ENCODE measurements at regions not wholly inside any gene's neighbourhood (a gene's known extent, or its start where the extent isn't known, plus 50 kb on each side); places are given as distances from the start of the nearest gene placed in this dataset.

DNA sequence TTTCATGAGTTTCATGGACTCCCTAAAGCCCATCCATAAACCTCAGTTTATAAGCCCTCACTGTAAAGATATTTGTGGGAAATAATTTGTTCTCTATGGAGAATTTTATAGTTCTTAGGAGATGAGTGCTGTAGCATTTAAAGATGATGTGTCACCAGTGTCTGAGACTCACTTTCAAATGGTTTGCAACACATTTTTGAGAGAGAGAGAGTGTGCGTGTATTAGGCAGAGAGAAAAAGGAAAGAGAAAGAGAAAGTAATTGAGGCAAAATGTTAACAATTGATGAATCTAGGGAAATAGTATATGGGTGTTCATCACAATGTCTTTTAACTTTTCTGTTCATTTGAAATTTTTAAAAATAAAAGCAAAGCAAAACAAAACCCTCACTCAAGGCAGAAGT, 479.0 kb downstream of the ZSWIM6 start:
- DNase-seq: no peak
- Mint-ChIP-seq H3K4me1 (no peaks in the 10 kb centered on the region), H3K27me3 (peaks cover 38% of the 10 kb centered on the region), H3K36me3 (ENCODE audit: low read depth) (peaks cover 10% of the 10 kb centered on the region), H3K27ac (no peak overlapping the region), H3K4me3 (no peak overlapping the region)
- no peak for ATAC-seq
- H3K9me3 ChIP-seq (ENCODE audit: control insufficient read depth, low read length, poor library complexity, severe bottlenecking): no peaks in the 10 kb centered on the region

DNA sequence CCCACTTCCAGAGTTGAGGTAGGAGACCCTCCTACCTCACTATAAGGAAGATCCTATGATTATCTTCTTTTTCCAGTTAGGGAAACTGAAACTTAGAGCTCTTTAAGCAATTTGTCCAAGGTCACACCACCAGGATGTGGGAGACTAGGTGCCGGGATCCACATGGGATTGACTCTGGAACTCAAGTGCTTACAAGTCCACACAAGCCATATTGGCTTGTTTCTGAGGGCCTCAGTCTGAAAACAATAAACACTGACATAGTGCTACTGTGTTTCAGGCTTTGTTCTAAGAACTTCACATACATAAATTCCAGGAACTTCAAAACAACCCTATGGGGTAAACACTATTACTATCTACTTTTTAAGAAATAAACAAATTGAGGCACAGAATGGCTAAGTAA, 481.3 kb downstream of the ZSWIM6 start:
- ATAC-seq (no peak), DNase-seq (no peak)
- H3K4me1 Mint-ChIP-seq: no peaks in the 10 kb centered on the region
- no peak overlapping the region for H3K4me3 Mint-ChIP-seq
- peaks cover 6% of the 10 kb centered on the region for H3K36me3 Mint-ChIP-seq (ENCODE audit: low read depth)
- H3K27me3 Mint-ChIP-seq: peaks cover 31% of the 10 kb centered on the region
- no peak overlapping the region for H3K27ac Mint-ChIP-seq
- no peaks in the 10 kb centered on the region for H3K9me3 ChIP-seq (ENCODE audit: control insufficient read depth, low read length, poor library complexity, severe bottlenecking)

DNA sequence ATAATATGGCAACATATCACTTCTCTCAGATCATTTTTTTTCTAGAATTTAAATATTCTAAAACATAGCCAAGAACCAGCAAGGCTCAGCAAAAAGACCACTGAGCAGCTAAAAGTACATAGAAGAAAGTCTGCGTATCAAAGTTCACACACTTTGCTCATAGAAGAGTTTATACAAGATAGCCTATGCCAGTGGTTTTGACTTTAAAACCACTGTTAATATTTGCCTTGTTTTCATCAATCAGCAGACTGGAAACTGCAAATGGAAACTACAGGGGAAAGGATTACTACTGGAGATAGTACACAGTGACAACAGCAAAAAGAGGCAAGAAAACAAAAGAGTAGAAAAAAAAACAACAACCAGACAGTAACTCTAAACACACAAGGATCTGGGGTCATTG, 483.3 kb downstream of the ZSWIM6 start:
- peaks cover 6% of the 10 kb centered on the region for H3K36me3 Mint-ChIP-seq (ENCODE audit: low read depth)
- peaks cover 25% of the 10 kb centered on the region for H3K27me3 Mint-ChIP-seq
- no peak overlapping the region for H3K27ac Mint-ChIP-seq
- H3K4me3 Mint-ChIP-seq: no peak overlapping the region
- H3K9me3 ChIP-seq (ENCODE audit: control insufficient read depth, low read length, poor library complexity, severe bottlenecking): peaks cover 3% of the 10 kb centered on the region
- ATAC-seq (no peak), DNase-seq (no peak)
- H3K4me1 Mint-ChIP-seq: no peaks in the 10 kb centered on the region

DNA sequence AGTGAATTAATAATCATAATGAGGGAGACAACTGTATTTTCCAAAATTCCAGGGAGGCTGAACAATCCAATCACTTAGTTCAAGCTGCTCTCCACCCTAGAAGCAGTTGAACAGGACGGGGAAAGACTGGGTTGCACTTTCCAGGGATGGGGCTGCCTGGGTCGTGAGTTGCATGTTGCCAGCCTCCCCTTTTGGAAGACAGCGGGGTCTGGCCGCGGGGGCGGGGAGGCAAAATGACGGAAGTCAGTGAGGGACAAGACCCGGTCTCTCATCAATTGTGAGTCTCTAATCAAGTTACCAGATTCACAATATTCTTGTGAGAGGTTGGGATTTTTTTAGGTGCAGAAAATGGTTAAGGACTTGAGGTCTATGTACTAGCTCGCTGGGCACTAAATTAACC, 484.1 kb downstream of the ZSWIM6 start:
- peaks cover 4% of the 10 kb centered on the region for H3K36me3 Mint-ChIP-seq (ENCODE audit: low read depth)
- peaks cover 20% of the 10 kb centered on the region for H3K27me3 Mint-ChIP-seq
- H3K4me1 Mint-ChIP-seq: no peaks in the 10 kb centered on the region
- peaks cover 3% of the 10 kb centered on the region for H3K9me3 ChIP-seq (ENCODE audit: control insufficient read depth, low read length, poor library complexity, severe bottlenecking)
- DNase-seq: no peak
- ATAC-seq: no peak
- no peak overlapping the region for H3K27ac Mint-ChIP-seq
- no peak overlapping the region for H3K4me3 Mint-ChIP-seq

DNA sequence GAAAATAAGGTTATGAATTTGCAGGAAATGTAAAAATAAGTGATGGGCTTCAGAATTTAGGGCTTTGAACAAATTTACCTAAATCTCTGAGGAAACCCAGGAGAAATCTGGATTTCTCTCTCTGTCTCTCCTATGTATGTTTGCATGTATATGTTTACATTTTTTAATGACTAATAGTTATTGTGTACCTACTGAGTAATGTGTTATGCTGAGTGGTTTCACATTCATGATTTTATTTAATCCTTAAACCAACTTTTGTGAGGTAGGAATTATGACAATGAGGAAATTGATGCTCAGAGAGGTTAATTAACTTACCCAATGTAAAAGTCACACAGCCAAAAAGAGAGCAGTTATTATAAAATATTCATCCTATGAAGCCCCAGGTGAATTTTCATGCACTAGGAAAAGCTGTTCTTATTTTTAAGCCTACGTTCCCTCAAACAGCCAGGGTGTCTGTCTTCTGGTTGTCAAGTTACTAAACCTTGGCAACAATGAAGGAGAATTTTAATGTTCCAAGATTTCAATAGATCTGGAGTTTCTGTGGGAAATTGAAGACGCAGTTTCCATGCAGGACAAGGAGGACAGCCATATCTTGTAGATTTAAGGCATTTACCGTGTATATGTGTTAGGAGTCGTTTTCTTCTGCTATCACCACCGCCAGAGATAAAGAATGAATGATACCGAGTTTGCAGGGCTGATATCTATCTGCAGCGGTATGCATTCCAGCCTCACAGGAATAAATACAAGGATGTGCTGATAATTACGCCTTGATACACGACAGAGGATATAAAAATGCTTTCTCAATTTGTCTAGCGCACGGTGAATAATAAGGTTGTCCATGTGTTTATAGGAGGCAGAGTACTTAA, 484.8 kb downstream of the ZSWIM6 start:
- ATAC-seq (no peak), DNase-seq (no peak)
- H3K36me3 Mint-ChIP-seq (ENCODE audit: low read depth): no peaks in the 10 kb centered on the region
- no peak overlapping the region for H3K4me3 Mint-ChIP-seq
- no peak overlapping the region for H3K27ac Mint-ChIP-seq
- H3K4me1 Mint-ChIP-seq: no peaks in the 10 kb centered on the region
- peaks cover 13% of the 10 kb centered on the region for H3K27me3 Mint-ChIP-seq
- H3K9me3 ChIP-seq (ENCODE audit: control insufficient read depth, low read length, poor library complexity, severe bottlenecking): peaks cover 3% of the 10 kb centered on the region

DNA sequence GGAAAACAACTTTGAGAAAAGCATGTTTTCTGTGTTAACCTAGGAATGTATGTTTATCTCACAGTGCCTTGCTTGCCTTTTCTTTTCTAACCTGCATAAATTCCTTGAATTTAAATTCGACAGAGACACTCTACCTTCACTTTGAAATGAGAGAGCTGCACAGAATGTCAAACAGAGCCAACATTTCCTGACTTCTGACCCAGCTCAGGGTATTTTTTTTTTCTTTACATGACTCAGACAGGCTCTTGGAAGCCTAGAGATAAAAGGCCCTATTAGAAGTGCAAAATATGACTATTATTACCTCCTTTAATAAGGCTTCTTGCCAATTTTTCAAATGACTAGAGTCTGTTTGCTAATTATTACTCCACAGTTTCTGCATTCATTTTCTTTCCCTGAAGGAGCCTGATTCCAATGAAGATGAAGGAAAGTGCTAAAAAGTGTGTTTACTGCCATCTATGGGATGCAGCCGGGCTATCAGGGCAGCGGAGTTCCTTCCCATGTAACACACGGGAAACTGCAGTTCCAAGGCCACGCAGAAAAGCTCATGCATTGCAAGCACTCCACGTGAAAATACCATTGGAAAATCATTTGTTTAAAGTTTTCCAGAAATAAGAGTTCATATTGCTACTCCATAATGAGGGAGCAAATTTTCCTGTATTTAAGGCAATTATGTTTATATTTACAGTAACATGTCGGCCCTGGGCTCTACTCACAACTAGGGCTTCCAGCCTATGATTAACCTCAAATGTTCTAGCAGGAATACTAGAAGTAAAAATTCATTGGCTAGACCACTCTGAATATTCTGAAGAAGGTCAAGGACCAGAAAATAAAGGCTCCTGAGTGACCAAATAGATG, 485.6 kb downstream of the ZSWIM6 start:
- peaks cover 13% of the 10 kb centered on the region for H3K27me3 Mint-ChIP-seq
- DNase-seq (no peak), ATAC-seq (no peak)
- no peaks in the 10 kb centered on the region for H3K36me3 Mint-ChIP-seq (ENCODE audit: low read depth)
- peaks cover 3% of the 10 kb centered on the region for H3K9me3 ChIP-seq (ENCODE audit: control insufficient read depth, low read length, poor library complexity, severe bottlenecking)
- no peaks in the 10 kb centered on the region for H3K4me1 Mint-ChIP-seq
- H3K27ac Mint-ChIP-seq: no peak overlapping the region
- H3K4me3 Mint-ChIP-seq: no peak overlapping the region

DNA sequence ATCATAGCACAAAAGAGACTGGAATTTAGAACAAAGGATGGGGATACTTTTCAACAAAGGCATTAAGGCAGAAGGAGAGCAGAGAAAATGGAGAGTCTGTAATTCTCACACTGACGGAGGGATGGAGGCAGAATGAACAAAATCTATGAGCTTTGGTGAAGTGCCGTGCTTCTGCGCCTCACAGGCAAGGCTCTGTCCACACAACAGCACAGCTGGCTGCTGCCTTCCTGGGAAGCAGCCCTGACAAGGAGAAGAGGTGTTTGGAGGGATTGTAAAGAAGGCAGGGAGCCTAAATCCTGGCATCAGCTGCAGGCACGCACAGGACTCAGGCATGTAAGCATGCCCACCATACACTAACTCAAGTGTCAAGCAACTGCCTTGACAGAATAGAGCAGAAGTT, 485.2 kb upstream of the KIF2A start:
- Mint-ChIP-seq H3K4me1 (no peaks in the 10 kb centered on the region), H3K36me3 (ENCODE audit: low read depth) (no peaks in the 10 kb centered on the region), H3K4me3 (no peak overlapping the region), H3K27ac (no peak overlapping the region), H3K27me3 (peaks cover 6% of the 10 kb centered on the region)
- peaks cover 3% of the 10 kb centered on the region for H3K9me3 ChIP-seq (ENCODE audit: control insufficient read depth, low read length, poor library complexity, severe bottlenecking)
- DNase-seq (no peak), ATAC-seq (no peak)

DNA sequence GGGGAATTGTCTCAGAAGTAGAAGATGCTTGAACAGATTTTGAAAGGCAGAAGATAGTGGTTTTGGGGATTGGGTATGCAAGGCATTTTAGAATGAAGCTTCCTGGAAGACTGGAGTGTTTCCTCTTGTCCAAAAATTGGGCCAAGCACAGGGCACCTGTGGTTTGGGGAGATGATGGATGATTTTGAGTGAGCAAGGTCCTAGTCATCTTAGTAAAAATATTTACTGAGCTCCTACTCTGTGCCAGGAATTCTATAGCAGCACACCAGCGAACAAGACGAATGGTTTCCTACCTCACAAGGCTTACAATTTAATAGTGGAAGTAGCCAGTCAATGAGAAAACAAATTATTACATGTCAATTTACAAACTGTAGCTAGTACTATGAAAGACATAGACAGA, 484.4 kb upstream of the KIF2A start:
- ATAC-seq (no peak), DNase-seq (no peak)
- H3K27ac Mint-ChIP-seq: no peak overlapping the region
- no peaks in the 10 kb centered on the region for H3K36me3 Mint-ChIP-seq (ENCODE audit: low read depth)
- H3K4me3 Mint-ChIP-seq: no peak overlapping the region
- peaks cover 3% of the 10 kb centered on the region for H3K9me3 ChIP-seq (ENCODE audit: control insufficient read depth, low read length, poor library complexity, severe bottlenecking)
- no peaks in the 10 kb centered on the region for H3K4me1 Mint-ChIP-seq
- H3K27me3 Mint-ChIP-seq: no peaks in the 10 kb centered on the region

DNA sequence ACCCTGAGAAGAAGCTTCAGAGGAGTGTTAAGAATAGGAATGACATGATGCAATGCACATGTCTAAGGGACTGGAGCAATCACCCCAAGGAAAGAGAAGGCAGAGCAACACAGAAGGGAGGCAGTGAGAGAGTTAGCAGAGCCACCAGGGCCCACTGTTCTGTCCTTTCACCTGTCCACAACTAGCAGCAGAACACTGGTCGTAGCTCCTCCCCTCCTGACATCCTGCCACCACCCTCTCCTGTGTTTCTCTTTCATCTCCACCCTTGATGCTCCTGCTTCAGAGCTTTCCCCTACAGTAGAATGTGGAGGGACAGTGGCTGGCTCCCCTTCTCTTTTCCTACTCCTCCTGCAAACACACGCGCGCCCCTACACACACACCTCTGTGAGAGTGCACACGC, 483.4 kb upstream of the KIF2A start:
- no peaks in the 10 kb centered on the region for H3K27me3 Mint-ChIP-seq
- no peak for ATAC-seq
- no peaks in the 10 kb centered on the region for H3K36me3 Mint-ChIP-seq (ENCODE audit: low read depth)

DNA sequence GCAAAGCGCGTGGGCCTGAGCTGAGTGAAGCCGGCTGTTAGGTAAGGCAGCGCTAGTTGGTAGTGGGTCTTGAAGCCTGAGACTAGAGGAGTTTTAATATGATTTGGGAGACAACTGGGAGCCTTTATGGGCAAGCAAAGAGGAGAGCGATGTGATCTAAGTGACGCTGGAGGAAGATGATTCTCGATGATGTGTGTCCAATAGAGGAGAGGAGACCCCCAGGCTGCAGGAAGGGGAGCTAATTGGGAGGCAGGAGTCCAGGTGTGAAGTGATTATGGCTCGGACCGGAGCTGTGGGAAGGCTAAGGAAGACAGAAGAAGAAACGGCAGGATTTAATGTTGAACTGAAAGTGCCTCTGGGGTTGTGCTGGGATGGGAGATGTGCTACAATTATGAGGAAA, 482.9 kb upstream of the KIF2A start:
- peaks cover 3% of the 10 kb centered on the region for H3K9me3 ChIP-seq (ENCODE audit: control insufficient read depth, low read length, poor library complexity, severe bottlenecking)
- Mint-ChIP-seq H3K27me3 (no peaks in the 10 kb centered on the region), H3K36me3 (ENCODE audit: low read depth) (no peaks in the 10 kb centered on the region), H3K4me3 (no peak overlapping the region), H3K4me1 (no peaks in the 10 kb centered on the region), H3K27ac (no peak overlapping the region)
- no peak for DNase-seq
- no peak for ATAC-seq

More for the DNA sequence above, 483.4 kb upstream of the KIF2A start:
- peaks cover 3% of the 10 kb centered on the region for H3K9me3 ChIP-seq (ENCODE audit: control insufficient read depth, low read length, poor library complexity, severe bottlenecking)
- DNase-seq: no peak
- no peak overlapping the region for H3K4me3 Mint-ChIP-seq
- no peak overlapping the region for H3K27ac Mint-ChIP-seq
- H3K4me1 Mint-ChIP-seq: no peaks in the 10 kb centered on the region

DNA sequence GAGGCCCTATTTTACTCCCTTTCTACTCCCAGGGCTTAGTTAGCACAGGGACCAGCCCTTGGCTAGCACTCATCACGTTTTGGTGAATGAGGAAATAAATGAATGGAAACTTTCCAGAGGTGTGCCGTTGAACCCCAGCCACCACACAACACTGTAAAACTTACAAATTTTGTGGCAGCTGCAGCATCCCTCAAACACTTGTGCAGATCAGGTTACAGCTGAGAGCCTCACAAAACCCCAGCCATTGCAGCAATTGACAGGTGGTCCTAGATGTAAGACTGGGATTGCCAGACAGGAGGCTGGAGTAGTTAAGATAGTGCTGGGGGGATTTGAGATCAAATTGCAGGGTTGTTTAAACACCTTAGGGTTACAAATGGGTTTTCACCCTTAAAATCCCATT, 482.2 kb upstream of the KIF2A start:
- peaks cover 1% of the 10 kb centered on the region for H3K9me3 ChIP-seq (ENCODE audit: control insufficient read depth, low read length, poor library complexity, severe bottlenecking)
- H3K4me3 Mint-ChIP-seq: no peak overlapping the region
- H3K27me3 Mint-ChIP-seq: no peaks in the 10 kb centered on the region
- no peak for ATAC-seq
- H3K4me1 Mint-ChIP-seq: no peaks in the 10 kb centered on the region
- DNase-seq: no peak
- H3K36me3 Mint-ChIP-seq (ENCODE audit: low read depth): no peaks in the 10 kb centered on the region
- no peak overlapping the region for H3K27ac Mint-ChIP-seq

DNA sequence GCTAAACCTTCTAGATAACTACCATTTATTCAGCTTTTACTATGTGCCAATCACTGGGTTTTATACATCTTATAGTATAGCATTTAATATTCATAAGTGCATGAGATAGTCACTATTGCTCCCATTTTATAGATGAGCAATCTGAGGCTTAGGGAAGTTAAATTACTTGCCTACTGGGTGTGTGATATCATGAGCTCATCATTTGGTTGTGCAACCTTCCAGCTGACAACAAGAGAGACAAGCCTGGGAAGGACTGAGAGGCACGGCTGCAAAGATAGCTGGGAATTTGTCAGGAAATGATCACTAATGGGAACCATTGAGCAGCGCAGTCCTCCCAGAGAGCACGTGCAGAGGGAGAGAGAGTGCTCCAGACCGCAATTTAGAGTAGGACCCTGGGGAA, 481.6 kb upstream of the KIF2A start:
- no peak for ATAC-seq
- no peaks in the 10 kb centered on the region for H3K4me1 Mint-ChIP-seq
- H3K9me3 ChIP-seq (ENCODE audit: control insufficient read depth, low read length, poor library complexity, severe bottlenecking): no peaks in the 10 kb centered on the region
- no peaks in the 10 kb centered on the region for H3K36me3 Mint-ChIP-seq (ENCODE audit: low read depth)
- H3K27me3 Mint-ChIP-seq: no peaks in the 10 kb centered on the region
- no peak for DNase-seq
- H3K4me3 Mint-ChIP-seq: no peak overlapping the region
- no peak overlapping the region for H3K27ac Mint-ChIP-seq

DNA sequence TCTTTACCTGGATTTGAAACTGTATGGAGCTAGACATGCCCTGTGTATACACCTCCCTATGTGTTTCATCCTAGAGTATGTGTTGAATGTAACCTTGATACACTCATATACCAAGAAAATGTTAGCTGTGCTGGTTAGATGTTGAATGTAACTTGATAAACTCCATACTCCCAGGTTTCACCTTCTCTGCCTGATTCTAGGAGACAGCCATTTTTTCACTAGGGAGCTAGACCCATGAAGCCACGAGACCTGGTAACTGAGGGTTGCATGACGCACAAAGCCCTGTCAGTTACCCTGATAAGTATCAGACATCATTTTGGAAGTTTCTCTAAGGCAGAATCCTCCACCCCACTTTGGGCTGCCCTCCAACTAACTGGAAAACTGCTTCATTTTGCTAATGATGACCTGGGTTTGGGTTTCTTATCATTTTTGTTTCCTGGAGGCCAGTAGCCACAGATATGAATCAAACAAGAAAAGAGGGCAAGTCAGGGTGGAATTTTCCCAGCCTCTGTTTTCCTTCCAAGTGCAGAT, 478.5 kb upstream of the KIF2A start:
- H3K9me3 ChIP-seq (ENCODE audit: control insufficient read depth, low read length, poor library complexity, severe bottlenecking): no peaks in the 10 kb centered on the region
- DNase-seq (no peak), ATAC-seq (no peak)
- Mint-ChIP-seq H3K27me3 (no peaks in the 10 kb centered on the region), H3K27ac (no peak overlapping the region), H3K4me1 (no peaks in the 10 kb centered on the region), H3K4me3 (no peak overlapping the region), H3K36me3 (ENCODE audit: low read depth) (no peaks in the 10 kb centered on the region)

All from T-helper 17 cell (primary cell).